ENCODE measurements at regions not wholly inside any gene's neighbourhood (a gene's known extent, or its start where the extent isn't known, plus 50 kb on each side); places are given as distances from the start of the nearest gene placed in this dataset.
"Not testable (repeated sequence)": the region's sequence is repeated elsewhere in the genome, so short reads cannot be mapped to it uniquely, and the experiment has no call there.

- not testable (repeated sequence) for TF ChIP-seq CTCF (IDR thresholded peaks at IDR 0.05 in 8 of 11, conservative IDR thresholded peaks at IDR 0.05 in 3 of 11); POLR2AphosphoS5 (IDR thresholded peaks at IDR 0.05)
Observed at GRCh38 chr6:33520636-33521488, 59.2 kb downstream of the BAK1 start.
